ENCODE measurements at regions not wholly inside any gene's neighbourhood (a gene's known extent, or its start where the extent isn't known, plus 50 kb on each side); places are given as distances from the start of the nearest gene placed in this dataset.

- Histone ChIP-seq H3K4me3 (no peak overlapping the region), H3K36me3 (no peaks in the 10 kb centered on the region), H3K4me1 (no peaks in the 10 kb centered on the region), H3K4me2 (no peak overlapping the region), H3K27ac (no peak overlapping the region), H4K20me1 (no peaks in the 10 kb centered on the region), H3K27me3 (no peaks in the 10 kb centered on the region), H3K9ac (no peak overlapping the region), H3K9me3 (peaks cover 10% of the 10 kb centered on the region)
- no peak for TF ChIP-seq Cebpa-rat (IDR thresholded peaks at IDR 0.05)
These were observed 113.8 kb upstream of the CDH6 start for GRCh38 chr5:31079668-31080067.

GRCh38 chr5:31078956-31079355 is 114.5 kb upstream of the CDH6 start:
- Histone ChIP-seq H4K20me1 (no peaks in the 10 kb centered on the region), H3K27ac (no peak overlapping the region), H3K9me3 (peaks cover 17% of the 10 kb centered on the region), H3K4me2 (no peak overlapping the region), H3K4me1 (no peaks in the 10 kb centered on the region), H3K36me3 (no peaks in the 10 kb centered on the region), H3K27me3 (no peaks in the 10 kb centered on the region), H3K9ac (no peak overlapping the region), H3K4me3 (no peak overlapping the region)
- no peak for TF ChIP-seq Cebpa-rat (IDR thresholded peaks at IDR 0.05)

GRCh38 chr5:31075981-31076380 is 117.5 kb upstream of the CDH6 start:
- no peaks in the 10 kb centered on the region for H3K36me3 ChIP-seq
- H3K9me3 ChIP-seq: peaks cover 22% of the 10 kb centered on the region
- H3K4me1 ChIP-seq: no peaks in the 10 kb centered on the region
- no peaks in the 10 kb centered on the region for H4K20me1 ChIP-seq
- no peak overlapping the region for H3K4me2 ChIP-seq
- no peak overlapping the region for H3K9ac ChIP-seq
- TF ChIP-seq Cebpa-rat (IDR thresholded peaks at IDR 0.05): no peak
- H3K4me3 ChIP-seq: no peak overlapping the region
- H3K27me3 ChIP-seq: no peaks in the 10 kb centered on the region
- H3K27ac ChIP-seq: no peak overlapping the region

GRCh38 chr5:31068287-31068686 is 125.2 kb upstream of the CDH6 start:
- Histone ChIP-seq H3K27me3 (no peaks in the 10 kb centered on the region), H3K9me3 (no peaks in the 10 kb centered on the region), H3K4me1 (no peaks in the 10 kb centered on the region), H3K9ac (no peak overlapping the region), H3K36me3 (no peaks in the 10 kb centered on the region), H3K4me2 (no peak overlapping the region), H4K20me1 (no peaks in the 10 kb centered on the region), H3K27ac (no peak overlapping the region), H3K4me3 (no peak overlapping the region)
- no peak for TF ChIP-seq Cebpa-rat (IDR thresholded peaks at IDR 0.05)

- Histone ChIP-seq H3K36me3 (no peaks in the 10 kb centered on the region), H3K9me3 (no peaks in the 10 kb centered on the region), H3K27me3 (no peaks in the 10 kb centered on the region), H3K4me2 (no peak overlapping the region), H3K4me3 (no peak overlapping the region), H4K20me1 (no peaks in the 10 kb centered on the region), H3K27ac (no peak overlapping the region), H3K4me1 (no peaks in the 10 kb centered on the region), H3K9ac (no peak overlapping the region)
- no peak for TF ChIP-seq Cebpa-rat (IDR thresholded peaks at IDR 0.05)
These were observed 126.7 kb upstream of the CDH6 start for GRCh38 chr5:31066655-31067328.

GRCh38 chr5:31064215-31064614 is 129.3 kb upstream of the CDH6 start:
- Histone ChIP-seq H3K4me2 (no peak overlapping the region), H3K9ac (no peak overlapping the region), H3K27ac (no peak overlapping the region), H3K27me3 (no peaks in the 10 kb centered on the region), H4K20me1 (no peaks in the 10 kb centered on the region), H3K36me3 (no peaks in the 10 kb centered on the region), H3K4me1 (no peaks in the 10 kb centered on the region), H3K4me3 (no peak overlapping the region), H3K9me3 (no peaks in the 10 kb centered on the region)
- no peak for TF ChIP-seq Cebpa-rat (IDR thresholded peaks at IDR 0.05)

GRCh38 chr5:31062902-31063580 is 130.4 kb upstream of the CDH6 start:
- Histone ChIP-seq H3K9me3 (no peaks in the 10 kb centered on the region), H3K9ac (no peak overlapping the region), H3K27me3 (no peaks in the 10 kb centered on the region), H3K36me3 (no peaks in the 10 kb centered on the region), H3K27ac (no peak overlapping the region), H4K20me1 (no peaks in the 10 kb centered on the region), H3K4me2 (no peak overlapping the region), H3K4me1 (no peaks in the 10 kb centered on the region), H3K4me3 (no peak overlapping the region)
- no peak for TF ChIP-seq Cebpa-rat (IDR thresholded peaks at IDR 0.05)

GRCh38 chr5:31059889-31060288 is 133.6 kb upstream of the CDH6 start:
- no peak overlapping the region for H3K4me3 ChIP-seq
- no peak overlapping the region for H3K27ac ChIP-seq
- H3K9me3 ChIP-seq: no peaks in the 10 kb centered on the region
- no peak for TF ChIP-seq Cebpa-rat (IDR thresholded peaks at IDR 0.05)
- no peaks in the 10 kb centered on the region for H4K20me1 ChIP-seq
- H3K9ac ChIP-seq: no peak overlapping the region
- no peak overlapping the region for H3K4me2 ChIP-seq
- no peaks in the 10 kb centered on the region for H3K4me1 ChIP-seq
- H3K36me3 ChIP-seq: no peaks in the 10 kb centered on the region
- no peaks in the 10 kb centered on the region for H3K27me3 ChIP-seq

GRCh38 chr5:31054453-31054852 is 139.0 kb upstream of the CDH6 start:
- Histone ChIP-seq H3K4me3 (no peak overlapping the region), H3K4me2 (no peak overlapping the region), H3K9ac (no peak overlapping the region), H3K27me3 (no peaks in the 10 kb centered on the region), H3K27ac (no peak overlapping the region), H4K20me1 (no peaks in the 10 kb centered on the region), H3K36me3 (no peaks in the 10 kb centered on the region), H3K9me3 (no peaks in the 10 kb centered on the region), H3K4me1 (no peaks in the 10 kb centered on the region)
- no peak for TF ChIP-seq Cebpa-rat (IDR thresholded peaks at IDR 0.05)

GRCh38 chr5:31052937-31053658 is 140.4 kb upstream of the CDH6 start:
- H3K36me3 ChIP-seq: no peaks in the 10 kb centered on the region
- H3K4me1 ChIP-seq: no peaks in the 10 kb centered on the region
- H4K20me1 ChIP-seq: no peaks in the 10 kb centered on the region
- no peak overlapping the region for H3K9ac ChIP-seq
- H3K9me3 ChIP-seq: no peaks in the 10 kb centered on the region
- no peaks in the 10 kb centered on the region for H3K27me3 ChIP-seq
- H3K27ac ChIP-seq: no peak overlapping the region
- H3K4me3 ChIP-seq: no peak overlapping the region
- H3K4me2 ChIP-seq: no peak overlapping the region
- TF ChIP-seq Cebpa-rat (IDR thresholded peaks at IDR 0.05): no peak

Data from BLaER1 (cell line).